Left renal pelvis (tissue), 4 donors: ENCODE measurements at regions not wholly inside any gene's neighbourhood (a gene's known extent, or its start where the extent isn't known, plus 50 kb on each side); places are given as distances from the start of the nearest gene placed in this dataset.
A peak's percentile ranks its signal among the peaks of the same experiment; 100 is the strongest.

Experiments
- DNase-seq, 4 donors: peaks; one replicate each; pipeline ENCODE4 v3.0.0-alpha.2; 2013; ENCODE audit warnings: low read depth in 4 of 4, low spot score in 3 of 4

GRCh38 chr1:81446000-81446669 lies 354.6 kb upstream of the ADGRL2 start:
- no peak for DNase-seq

- no peak for DNase-seq
These were observed 357.4 kb upstream of the ADGRL2 start for GRCh38 chr1:81443288-81443687.

- no peak for DNase-seq
These were observed 361.5 kb upstream of the ADGRL2 start for GRCh38 chr1:81439046-81439823.

GRCh38 chr1:81437649-81438048 lies 363.1 kb upstream of the ADGRL2 start:
- DNase-seq: no peak

- DNase-seq: no peak
These were observed 363.5 kb upstream of the ADGRL2 start for GRCh38 chr1:81437213-81437612.

- DNase-seq: no peak
These were observed 365.6 kb upstream of the ADGRL2 start for GRCh38 chr1:81435175-81435574.

- DNase-seq: no peak
These were observed 367.1 kb upstream of the ADGRL2 start for GRCh38 chr1:81433676-81434075.

GRCh38 chr1:81432654-81433109 lies 368.1 kb upstream of the ADGRL2 start:
- no peak for DNase-seq

GRCh38 chr1:81432059-81432458 lies 368.7 kb upstream of the ADGRL2 start:
- no peak for DNase-seq

- no peak for DNase-seq
These were observed 369.1 kb upstream of the ADGRL2 start for GRCh38 chr1:81431624-81432000.

- no peak for DNase-seq
These were observed 369.6 kb upstream of the ADGRL2 start for GRCh38 chr1:81430955-81431623.

GRCh38 chr1:81430236-81430938 lies 370.3 kb upstream of the ADGRL2 start:
- DNase-seq: no peak

GRCh38 chr1:81428998-81429397 lies 371.7 kb upstream of the ADGRL2 start:
- no peak for DNase-seq

GRCh38 chr1:81424816-81425215 lies 375.9 kb upstream of the ADGRL2 start:
- no peak for DNase-seq

- DNase-seq: no peak
These were observed 376.7 kb upstream of the ADGRL2 start for GRCh38 chr1:81424061-81424460.

GRCh38 chr1:81420760-81421159 lies 380.0 kb upstream of the ADGRL2 start:
- DNase-seq: no peak

GRCh38 chr1:81414488-81415015 lies 386.2 kb upstream of the ADGRL2 start:
- DNase-seq: peak in 1 of 4 donors; percentile 44

- no peak for DNase-seq
These were observed 387.8 kb upstream of the ADGRL2 start for GRCh38 chr1:81412954-81413353.

- DNase-seq: no peak
These were observed 389.8 kb upstream of the ADGRL2 start for GRCh38 chr1:81410941-81411340.

- DNase-seq: no peak
These were observed 390.4 kb upstream of the ADGRL2 start for GRCh38 chr1:81410351-81410750.

- no peak for DNase-seq
These were observed 390.9 kb upstream of the ADGRL2 start for GRCh38 chr1:81409780-81410274.
